Ishikawa (cell line): ENCODE measurements at regions not wholly inside any gene's neighbourhood (a gene's known extent, or its start where the extent isn't known, plus 50 kb on each side); places are given as distances from the start of the nearest gene placed in this dataset.

Experiments used
- CEBPB ChIP-seq: IDR thresholded peaks from 2 replicates; pipeline ENCODE4 v1.6.1; 2012
- CREB1 ChIP-seq: IDR thresholded peaks from 2 replicates; pipeline ENCODE4 v1.6.1; 2012; ENCODE audit warnings: low read depth
- EGR1 ChIP-seq: IDR thresholded peaks from 2 replicates; pipeline ENCODE4 v1.6.1; 2012
- EP300 ChIP-seq: IDR thresholded peaks from 2 replicates; pipeline ENCODE4 v1.6.1; 2012; ENCODE audit warnings: borderline replicate concordance
- FOXM1 ChIP-seq: IDR thresholded peaks from 2 replicates; pipeline ENCODE4 v1.6.1; 2012; ENCODE audit warnings: low read depth, borderline replicate concordance
- MAX ChIP-seq: IDR thresholded peaks from 2 replicates; pipeline ENCODE4 v1.6.1; 2012
- NFIC ChIP-seq: IDR thresholded peaks from 2 replicates; pipeline ENCODE4 v1.6.1; 2012
- RAD21 ChIP-seq: IDR thresholded peaks from 2 replicates; pipeline ENCODE4 v1.6.1; 2012; ENCODE audit warnings: low read depth
- TAF1 ChIP-seq: IDR thresholded peaks from 2 replicates; pipeline ENCODE4 v1.6.1; 2012; ENCODE audit warnings: low read depth, mild to moderate bottlenecking
- TCF12 ChIP-seq: IDR thresholded peaks from 2 replicates; pipeline ENCODE4 v1.6.1; 2012; ENCODE audit warnings: low read depth
- TEAD4 ChIP-seq: IDR thresholded peaks from 2 replicates; pipeline ENCODE4 v1.6.1; 2012
- YY1 ChIP-seq: IDR thresholded peaks from 2 replicates; pipeline ENCODE4 v1.6.1; 2012; ENCODE audit warnings: low read depth
- ZBTB7A ChIP-seq: IDR thresholded peaks from 2 replicates; pipeline ENCODE4 v1.6.1; 2012; ENCODE audit warnings: low read depth
- TF ChIP-seq, protein P1 (sequence below): IDR thresholded peaks from 2 replicates; pipeline ENCODE4 v1.6.1; 2012
- TF ChIP-seq, protein P2 (sequence below): IDR thresholded peaks from 2 replicates; pipeline ENCODE4 v1.6.1; 2012; ENCODE audit warnings: low read depth, mild to moderate bottlenecking

DNA sequence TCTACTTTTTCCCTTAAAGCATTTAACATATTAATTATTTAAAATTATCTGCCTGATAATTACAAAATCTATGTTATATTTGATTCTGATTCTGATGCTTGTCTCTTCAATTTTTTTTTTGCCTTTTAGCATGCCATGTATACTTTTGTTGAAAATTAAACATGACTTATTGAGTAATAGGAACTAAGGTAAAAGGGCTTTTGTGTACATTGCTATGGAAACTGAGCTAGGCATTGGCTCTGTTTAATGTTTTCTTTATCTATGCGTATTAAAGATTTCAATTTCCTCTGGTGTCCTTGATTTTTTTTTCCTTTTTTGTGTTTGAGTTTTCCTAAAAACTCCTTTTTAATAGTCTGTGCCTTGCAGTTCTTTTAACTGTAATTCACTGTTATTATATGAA, 805.2 kb downstream of the DHX35 start:
- TF ChIP-seq CREB1 (no peak), TAF1 (no peak), TEAD4 (no peak), EGR1 (no peak), FOXM1 (no peak), ZBTB7A (no peak), YY1 (no peak), CEBPB (no peak), RAD21 (no peak), EP300 (no peak), MAX (no peak), TCF12 (no peak), NFIC (no peak)
- TF ChIP-seq, protein P1, sequence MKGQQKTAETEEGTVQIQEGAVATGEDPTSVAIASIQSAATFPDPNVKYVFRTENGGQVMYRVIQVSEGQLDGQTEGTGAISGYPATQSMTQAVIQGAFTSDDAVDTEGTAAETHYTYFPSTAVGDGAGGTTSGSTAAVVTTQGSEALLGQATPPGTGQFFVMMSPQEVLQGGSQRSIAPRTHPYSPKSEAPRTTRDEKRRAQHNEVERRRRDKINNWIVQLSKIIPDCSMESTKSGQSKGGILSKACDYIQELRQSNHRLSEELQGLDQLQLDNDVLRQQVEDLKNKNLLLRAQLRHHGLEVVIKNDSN, result no peak
- TF ChIP-seq, protein P2, sequence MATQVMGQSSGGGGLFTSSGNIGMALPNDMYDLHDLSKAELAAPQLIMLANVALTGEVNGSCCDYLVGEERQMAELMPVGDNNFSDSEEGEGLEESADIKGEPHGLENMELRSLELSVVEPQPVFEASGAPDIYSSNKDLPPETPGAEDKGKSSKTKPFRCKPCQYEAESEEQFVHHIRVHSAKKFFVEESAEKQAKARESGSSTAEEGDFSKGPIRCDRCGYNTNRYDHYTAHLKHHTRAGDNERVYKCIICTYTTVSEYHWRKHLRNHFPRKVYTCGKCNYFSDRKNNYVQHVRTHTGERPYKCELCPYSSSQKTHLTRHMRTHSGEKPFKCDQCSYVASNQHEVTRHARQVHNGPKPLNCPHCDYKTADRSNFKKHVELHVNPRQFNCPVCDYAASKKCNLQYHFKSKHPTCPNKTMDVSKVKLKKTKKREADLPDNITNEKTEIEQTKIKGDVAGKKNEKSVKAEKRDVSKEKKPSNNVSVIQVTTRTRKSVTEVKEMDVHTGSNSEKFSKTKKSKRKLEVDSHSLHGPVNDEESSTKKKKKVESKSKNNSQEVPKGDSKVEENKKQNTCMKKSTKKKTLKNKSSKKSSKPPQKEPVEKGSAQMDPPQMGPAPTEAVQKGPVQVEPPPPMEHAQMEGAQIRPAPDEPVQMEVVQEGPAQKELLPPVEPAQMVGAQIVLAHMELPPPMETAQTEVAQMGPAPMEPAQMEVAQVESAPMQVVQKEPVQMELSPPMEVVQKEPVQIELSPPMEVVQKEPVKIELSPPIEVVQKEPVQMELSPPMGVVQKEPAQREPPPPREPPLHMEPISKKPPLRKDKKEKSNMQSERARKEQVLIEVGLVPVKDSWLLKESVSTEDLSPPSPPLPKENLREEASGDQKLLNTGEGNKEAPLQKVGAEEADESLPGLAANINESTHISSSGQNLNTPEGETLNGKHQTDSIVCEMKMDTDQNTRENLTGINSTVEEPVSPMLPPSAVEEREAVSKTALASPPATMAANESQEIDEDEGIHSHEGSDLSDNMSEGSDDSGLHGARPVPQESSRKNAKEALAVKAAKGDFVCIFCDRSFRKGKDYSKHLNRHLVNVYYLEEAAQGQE, result no peak

- TF ChIP-seq ZBTB7A (no peak), TCF12 (no peak), MAX (no peak), RAD21 (no peak), YY1 (no peak), TAF1 (no peak), NFIC (no peak), EGR1 (no peak), CEBPB (no peak), FOXM1 (no peak), TEAD4 (no peak), CREB1 (no peak), EP300 (no peak)
- TF ChIP-seq, protein P2, result no peak
- TF ChIP-seq, protein P1, result no peak
Measured at GRCh38 chr20:39766333-39766732, 804.2 kb downstream of the DHX35 start.

DNA sequence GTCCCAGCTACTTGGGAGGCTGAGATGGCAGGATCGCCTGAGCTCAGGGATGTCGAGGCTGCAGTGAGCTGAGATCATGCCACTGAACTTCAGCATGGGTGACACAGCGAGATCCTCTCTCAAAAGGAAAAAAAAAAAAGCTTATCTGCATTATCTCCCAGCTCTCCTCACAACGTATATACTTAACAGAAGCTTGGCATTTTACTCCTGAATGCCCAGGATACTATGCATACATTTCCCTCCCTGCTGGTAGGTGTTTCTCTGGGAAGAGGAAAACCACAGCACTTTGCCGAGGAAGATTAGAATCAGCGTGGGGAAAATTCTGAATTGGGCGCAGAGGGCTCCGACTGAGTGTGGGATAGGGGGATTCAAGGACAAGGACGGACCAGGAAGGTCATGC, 800.6 kb downstream of the DHX35 start:
- TF ChIP-seq RAD21, result no peak
- no peak for TF ChIP-seq NFIC
- TF ChIP-seq EP300, result no peak
- TF ChIP-seq CREB1, result no peak
- no peak for TF ChIP-seq MAX
- no peak for TF ChIP-seq TCF12
- TF ChIP-seq TAF1, result no peak
- TF ChIP-seq, protein P1, result no peak
- TF ChIP-seq, protein P2, result no peak
- TF ChIP-seq ZBTB7A, result no peak
- no peak for TF ChIP-seq YY1
- TF ChIP-seq FOXM1, result no peak
- no peak for TF ChIP-seq CEBPB
- TF ChIP-seq TEAD4, result no peak
- no peak for TF ChIP-seq EGR1

DNA sequence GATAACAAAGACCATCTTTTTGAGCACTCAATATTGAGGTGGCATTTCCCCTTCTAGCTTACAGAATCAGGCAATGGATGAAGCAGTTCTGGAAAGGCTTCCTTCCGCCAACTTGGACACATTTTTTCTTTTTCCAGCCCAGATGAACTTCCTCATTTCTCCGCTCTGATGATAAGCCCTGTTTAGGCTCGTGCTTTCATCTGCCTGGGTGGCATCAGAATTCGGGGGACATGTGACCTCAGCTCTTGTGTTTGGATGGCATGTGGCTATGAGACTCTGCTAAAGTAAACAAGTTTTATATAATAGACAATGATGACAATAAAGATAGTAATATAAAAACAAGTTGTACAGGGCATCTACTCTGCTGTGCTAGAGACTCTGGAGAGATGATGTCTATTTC, 796.7 kb downstream of the DHX35 start:
- TF ChIP-seq, protein P2, result no peak
- TF ChIP-seq TAF1 (no peak), EP300 (no peak), FOXM1 (no peak), MAX (no peak), RAD21 (no peak), NFIC (no peak), TEAD4 (no peak), CREB1 (no peak), EGR1 (no peak), CEBPB (no peak), TCF12 (no peak), ZBTB7A (no peak), YY1 (no peak)
- TF ChIP-seq, protein P1, result no peak
